ENCODE measurements at regions not wholly inside any gene's neighbourhood (a gene's known extent, or its start where the extent isn't known, plus 50 kb on each side); places are given as distances from the start of the nearest gene placed in this dataset.
A peak's percentile ranks its signal among the peaks of the same experiment; 100 is the strongest.

DNA sequence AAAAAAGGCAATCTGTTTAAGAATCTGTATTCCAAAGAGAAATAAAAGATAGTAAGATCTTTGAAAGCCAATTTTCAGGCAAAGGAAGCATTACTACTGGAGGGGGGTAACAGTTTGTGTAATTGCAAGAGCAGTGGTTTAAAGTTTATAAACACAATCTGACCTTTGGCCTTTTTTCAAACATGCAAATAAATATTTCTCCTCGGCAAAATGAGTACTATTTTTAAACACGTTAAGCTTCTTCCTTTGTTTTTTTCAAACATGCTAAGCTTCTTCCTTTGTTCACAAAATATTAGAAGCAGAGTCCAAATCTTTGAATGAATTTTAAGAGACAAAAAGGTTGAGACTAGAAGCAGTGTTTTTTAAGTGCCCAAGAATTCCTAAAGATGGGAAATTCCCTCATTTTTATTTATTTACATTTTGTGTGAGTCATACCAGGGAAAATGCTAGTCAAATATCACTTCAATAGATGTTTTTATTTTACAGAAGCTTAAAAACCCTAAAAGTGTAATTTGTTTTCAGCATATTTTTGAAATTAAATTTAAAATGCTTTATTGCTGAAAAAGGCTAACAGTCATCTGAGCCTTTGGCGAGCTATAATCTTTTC is 229.3 kb downstream of the GPR37 start:
- Mint-ChIP-seq H3K36me3 (ENCODE audit: unreplicated experiment) (peaks cover 4% of the 10 kb centered on the region), H3K9me3 (ENCODE audit: unreplicated experiment) (peaks cover 16% of the 10 kb centered on the region), H3K27ac (ENCODE audit: unreplicated experiment) (peak overlapping the region; percentile 84), H3K27me3 (ENCODE audit: unreplicated experiment) (no peaks in the 10 kb centered on the region), H3K4me1 (ENCODE audit: unreplicated experiment) (peaks cover 67% of the 10 kb centered on the region), H3K4me3 (ENCODE audit: unreplicated experiment) (no peak overlapping the region)
- no peak for DNase-seq (ENCODE audit: extremely low spot score, unreplicated experiment)
- TF ChIP-seq, protein P1, sequence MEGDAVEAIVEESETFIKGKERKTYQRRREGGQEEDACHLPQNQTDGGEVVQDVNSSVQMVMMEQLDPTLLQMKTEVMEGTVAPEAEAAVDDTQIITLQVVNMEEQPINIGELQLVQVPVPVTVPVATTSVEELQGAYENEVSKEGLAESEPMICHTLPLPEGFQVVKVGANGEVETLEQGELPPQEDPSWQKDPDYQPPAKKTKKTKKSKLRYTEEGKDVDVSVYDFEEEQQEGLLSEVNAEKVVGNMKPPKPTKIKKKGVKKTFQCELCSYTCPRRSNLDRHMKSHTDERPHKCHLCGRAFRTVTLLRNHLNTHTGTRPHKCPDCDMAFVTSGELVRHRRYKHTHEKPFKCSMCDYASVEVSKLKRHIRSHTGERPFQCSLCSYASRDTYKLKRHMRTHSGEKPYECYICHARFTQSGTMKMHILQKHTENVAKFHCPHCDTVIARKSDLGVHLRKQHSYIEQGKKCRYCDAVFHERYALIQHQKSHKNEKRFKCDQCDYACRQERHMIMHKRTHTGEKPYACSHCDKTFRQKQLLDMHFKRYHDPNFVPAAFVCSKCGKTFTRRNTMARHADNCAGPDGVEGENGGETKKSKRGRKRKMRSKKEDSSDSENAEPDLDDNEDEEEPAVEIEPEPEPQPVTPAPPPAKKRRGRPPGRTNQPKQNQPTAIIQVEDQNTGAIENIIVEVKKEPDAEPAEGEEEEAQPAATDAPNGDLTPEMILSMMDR (IDR thresholded peaks at IDR 0.05): no peak

DNA sequence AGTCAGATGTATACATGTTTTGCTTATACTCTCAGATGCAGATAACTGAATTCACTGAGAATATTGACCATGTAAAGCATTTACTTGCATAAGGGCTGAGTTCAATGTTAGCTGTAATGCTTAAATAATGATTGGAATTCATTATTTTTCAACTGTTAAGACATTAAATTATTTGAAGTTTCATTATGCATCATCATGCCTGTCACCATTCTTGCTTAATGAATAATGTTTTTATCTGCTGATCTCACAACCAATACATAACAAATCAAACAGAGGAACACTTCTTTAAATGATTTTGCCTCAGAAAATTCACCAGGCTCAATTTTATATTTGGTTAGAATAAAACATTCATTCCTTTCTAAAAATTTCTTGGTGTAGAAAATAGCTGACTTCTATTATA is 233.4 kb downstream of the GPR37 start:
- peaks cover 4% of the 10 kb centered on the region for H3K36me3 Mint-ChIP-seq (ENCODE audit: unreplicated experiment)
- H3K9me3 Mint-ChIP-seq (ENCODE audit: unreplicated experiment): peaks cover 11% of the 10 kb centered on the region
- DNase-seq (ENCODE audit: extremely low spot score, unreplicated experiment): no peak
- H3K4me1 Mint-ChIP-seq (ENCODE audit: unreplicated experiment): peaks cover 41% of the 10 kb centered on the region
- H3K27ac Mint-ChIP-seq (ENCODE audit: unreplicated experiment): no peak overlapping the region
- H3K4me3 Mint-ChIP-seq (ENCODE audit: unreplicated experiment): no peak overlapping the region
- H3K27me3 Mint-ChIP-seq (ENCODE audit: unreplicated experiment): no peaks in the 10 kb centered on the region
- TF ChIP-seq, protein P1 (IDR thresholded peaks at IDR 0.05): no peak

DNA sequence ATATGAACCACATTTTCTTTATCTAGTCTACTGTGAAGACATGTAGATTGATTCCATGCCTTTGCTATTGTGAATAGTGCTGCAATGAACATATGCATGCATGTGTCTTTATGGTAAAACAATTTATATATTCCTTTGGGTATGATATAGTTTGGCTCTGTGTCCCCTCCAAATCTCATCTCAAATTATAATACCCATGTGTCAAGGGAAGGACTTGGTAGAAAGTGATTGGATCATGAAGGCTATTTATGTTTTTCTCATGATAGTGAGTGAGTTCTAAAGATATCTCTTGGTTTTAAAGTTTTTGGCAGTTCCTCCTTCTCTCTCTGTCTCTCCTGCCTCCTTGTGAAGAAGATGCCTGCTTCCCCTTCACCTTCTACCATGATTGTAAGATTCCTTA is 248.7 kb downstream of the GPR37 start:
- TF ChIP-seq, protein P1 (IDR thresholded peaks at IDR 0.05): no peak
- H3K36me3 Mint-ChIP-seq (ENCODE audit: unreplicated experiment): no peaks in the 10 kb centered on the region
- H3K27me3 Mint-ChIP-seq (ENCODE audit: unreplicated experiment): no peaks in the 10 kb centered on the region
- H3K27ac Mint-ChIP-seq (ENCODE audit: unreplicated experiment): no peak overlapping the region
- peaks cover 4% of the 10 kb centered on the region for H3K9me3 Mint-ChIP-seq (ENCODE audit: unreplicated experiment)
- H3K4me3 Mint-ChIP-seq (ENCODE audit: unreplicated experiment): no peak overlapping the region
- DNase-seq (ENCODE audit: extremely low spot score, unreplicated experiment): no peak
- peaks cover 19% of the 10 kb centered on the region for H3K4me1 Mint-ChIP-seq (ENCODE audit: unreplicated experiment)

DNA sequence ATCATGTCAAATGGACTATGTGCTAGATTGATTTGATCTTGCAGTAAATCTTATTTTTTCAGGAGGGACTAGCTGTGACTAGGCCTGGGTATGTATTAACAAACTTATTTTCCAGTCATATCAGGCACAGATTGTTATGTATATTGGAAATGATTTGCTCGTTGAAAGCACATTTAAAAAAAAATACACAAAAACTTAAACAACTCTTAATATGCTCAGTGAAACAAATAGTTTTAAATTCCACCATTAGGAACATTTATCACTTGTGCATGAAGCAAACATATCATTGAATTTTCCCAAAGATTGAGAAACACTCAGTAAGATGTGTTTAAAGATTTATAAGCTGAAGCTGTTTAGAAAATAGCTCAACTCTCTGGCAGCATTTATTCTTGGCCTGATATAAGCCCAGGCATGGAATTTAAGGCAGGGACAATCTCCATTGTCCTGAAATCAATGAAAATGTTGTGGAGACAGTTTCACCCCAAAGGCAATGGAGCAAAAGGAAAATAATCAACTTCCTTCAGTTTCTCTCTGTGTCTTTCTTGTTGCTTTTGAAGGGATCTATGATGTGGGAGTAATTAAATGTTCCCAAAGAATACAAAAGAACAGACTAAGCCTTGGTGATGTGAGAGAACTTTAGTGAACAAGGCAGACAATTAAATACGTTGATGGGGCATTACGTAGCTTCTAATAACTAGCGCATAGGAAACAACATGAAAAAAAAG is 250.3 kb downstream of the GPR37 start:
- Mint-ChIP-seq H3K4me1 (ENCODE audit: unreplicated experiment) (peaks cover 8% of the 10 kb centered on the region), H3K36me3 (ENCODE audit: unreplicated experiment) (no peaks in the 10 kb centered on the region), H3K27ac (ENCODE audit: unreplicated experiment) (no peak overlapping the region), H3K4me3 (ENCODE audit: unreplicated experiment) (no peak overlapping the region), H3K27me3 (ENCODE audit: unreplicated experiment) (no peaks in the 10 kb centered on the region), H3K9me3 (ENCODE audit: unreplicated experiment) (no peaks in the 10 kb centered on the region)
- DNase-seq (ENCODE audit: extremely low spot score, unreplicated experiment): no peak
- TF ChIP-seq, protein P1 (IDR thresholded peaks at IDR 0.05): no peak

DNA sequence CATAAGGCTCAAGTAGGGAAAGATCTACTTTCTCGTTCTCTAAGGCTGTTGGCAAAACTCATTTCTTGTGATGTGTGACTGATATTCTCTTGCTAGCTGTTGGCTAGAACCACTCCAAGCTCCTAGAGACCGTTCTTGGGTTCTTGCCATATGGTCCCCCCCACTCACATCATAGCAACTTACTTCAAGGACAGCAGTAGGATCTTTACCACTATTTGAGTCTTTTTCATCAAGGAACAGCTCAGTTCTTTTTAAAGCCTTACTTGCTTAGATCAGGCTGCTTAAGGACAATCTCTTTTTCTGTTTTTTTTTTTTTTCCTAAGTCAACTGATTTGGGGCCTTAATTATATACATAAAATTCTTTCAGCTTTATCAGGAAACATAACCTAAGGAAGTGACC is 251.1 kb downstream of the GPR37 start:
- H3K27ac Mint-ChIP-seq (ENCODE audit: unreplicated experiment): no peak overlapping the region
- no peaks in the 10 kb centered on the region for H3K9me3 Mint-ChIP-seq (ENCODE audit: unreplicated experiment)
- no peak overlapping the region for H3K4me3 Mint-ChIP-seq (ENCODE audit: unreplicated experiment)
- TF ChIP-seq, protein P1 (IDR thresholded peaks at IDR 0.05): no peak
- H3K4me1 Mint-ChIP-seq (ENCODE audit: unreplicated experiment): peaks cover 6% of the 10 kb centered on the region
- DNase-seq (ENCODE audit: extremely low spot score, unreplicated experiment): no peak
- H3K27me3 Mint-ChIP-seq (ENCODE audit: unreplicated experiment): no peaks in the 10 kb centered on the region
- no peaks in the 10 kb centered on the region for H3K36me3 Mint-ChIP-seq (ENCODE audit: unreplicated experiment)

All from osteocyte (in vitro differentiated cells).